Omental fat pad (tissue), 3 donors: ENCODE measurements at regions not wholly inside any gene's neighbourhood (a gene's known extent, or its start where the extent isn't known, plus 50 kb on each side); places are given as distances from the start of the nearest gene placed in this dataset.

ENCODE experiments used
- ATAC-seq: fragments of 150-250 bp; one replicate; pipeline ENCODE4 v1.9.1; 2016; ENCODE audit warnings: mild to moderate bottlenecking, moderate library complexity; ENCODE audit not compliant: low FRiP score
- DNase-seq: peaks from one replicate; pipeline ENCODE4 v3.0.0-alpha.2; 2019; ENCODE audit warnings: low spot score
- TF ChIP-seq, protein P1 (sequence below), 3 donors: fragments of 450-650 bp; IDR thresholded peaks; one replicate each; pipeline ENCODE4 v1.5.1; 2016 to 2017; ENCODE audit warnings: antibody characterized with exemption in 3 of 3, mild to moderate bottlenecking in 3 of 3, moderate library complexity in 2 of 3

DNA sequence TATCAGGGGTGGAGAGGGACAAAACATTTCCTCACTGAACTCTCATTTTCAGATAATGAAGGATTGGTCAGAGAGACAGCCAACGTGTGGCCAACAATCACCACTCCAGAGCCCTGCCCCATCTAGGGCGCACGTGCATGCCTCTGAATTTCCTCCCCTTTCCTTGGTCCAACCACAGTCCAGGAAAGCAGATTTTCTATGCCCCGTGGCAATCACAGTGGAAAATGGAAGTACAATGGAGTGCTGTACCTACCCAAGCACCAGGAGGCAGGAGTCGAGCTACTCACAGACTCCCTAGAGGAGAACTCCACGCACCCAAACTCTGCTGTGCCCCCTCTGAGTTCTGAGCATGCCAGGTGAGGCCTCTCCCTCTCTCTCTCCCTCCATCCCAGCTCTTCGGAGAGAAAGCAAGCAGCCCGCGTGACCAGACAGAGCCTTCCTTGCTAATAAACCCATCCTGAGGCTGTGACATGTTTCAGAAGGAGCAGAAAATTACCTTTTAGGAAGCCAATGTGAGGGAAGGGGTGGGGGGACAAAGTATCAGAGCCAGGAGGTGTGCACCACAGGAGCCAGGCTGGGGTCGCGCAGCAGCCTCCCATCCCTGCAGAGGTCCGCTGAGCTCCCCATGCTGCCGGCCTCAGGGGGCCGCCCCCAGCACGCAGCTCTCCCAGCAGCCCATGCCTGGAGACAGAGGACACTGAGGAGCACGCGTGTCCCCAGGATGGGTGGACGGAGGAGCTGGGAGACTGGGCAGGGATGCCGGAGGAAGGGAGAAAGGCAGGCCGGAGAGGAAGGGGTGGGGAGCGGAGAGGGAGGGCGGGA is 73.4 kb downstream of the PITPNM2 start:
- ATAC-seq (no peak), DNase-seq (no peak)
- TF ChIP-seq, protein P1, sequence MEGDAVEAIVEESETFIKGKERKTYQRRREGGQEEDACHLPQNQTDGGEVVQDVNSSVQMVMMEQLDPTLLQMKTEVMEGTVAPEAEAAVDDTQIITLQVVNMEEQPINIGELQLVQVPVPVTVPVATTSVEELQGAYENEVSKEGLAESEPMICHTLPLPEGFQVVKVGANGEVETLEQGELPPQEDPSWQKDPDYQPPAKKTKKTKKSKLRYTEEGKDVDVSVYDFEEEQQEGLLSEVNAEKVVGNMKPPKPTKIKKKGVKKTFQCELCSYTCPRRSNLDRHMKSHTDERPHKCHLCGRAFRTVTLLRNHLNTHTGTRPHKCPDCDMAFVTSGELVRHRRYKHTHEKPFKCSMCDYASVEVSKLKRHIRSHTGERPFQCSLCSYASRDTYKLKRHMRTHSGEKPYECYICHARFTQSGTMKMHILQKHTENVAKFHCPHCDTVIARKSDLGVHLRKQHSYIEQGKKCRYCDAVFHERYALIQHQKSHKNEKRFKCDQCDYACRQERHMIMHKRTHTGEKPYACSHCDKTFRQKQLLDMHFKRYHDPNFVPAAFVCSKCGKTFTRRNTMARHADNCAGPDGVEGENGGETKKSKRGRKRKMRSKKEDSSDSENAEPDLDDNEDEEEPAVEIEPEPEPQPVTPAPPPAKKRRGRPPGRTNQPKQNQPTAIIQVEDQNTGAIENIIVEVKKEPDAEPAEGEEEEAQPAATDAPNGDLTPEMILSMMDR (IDR thresholded peaks at IDR 0.05) = no peak

DNA sequence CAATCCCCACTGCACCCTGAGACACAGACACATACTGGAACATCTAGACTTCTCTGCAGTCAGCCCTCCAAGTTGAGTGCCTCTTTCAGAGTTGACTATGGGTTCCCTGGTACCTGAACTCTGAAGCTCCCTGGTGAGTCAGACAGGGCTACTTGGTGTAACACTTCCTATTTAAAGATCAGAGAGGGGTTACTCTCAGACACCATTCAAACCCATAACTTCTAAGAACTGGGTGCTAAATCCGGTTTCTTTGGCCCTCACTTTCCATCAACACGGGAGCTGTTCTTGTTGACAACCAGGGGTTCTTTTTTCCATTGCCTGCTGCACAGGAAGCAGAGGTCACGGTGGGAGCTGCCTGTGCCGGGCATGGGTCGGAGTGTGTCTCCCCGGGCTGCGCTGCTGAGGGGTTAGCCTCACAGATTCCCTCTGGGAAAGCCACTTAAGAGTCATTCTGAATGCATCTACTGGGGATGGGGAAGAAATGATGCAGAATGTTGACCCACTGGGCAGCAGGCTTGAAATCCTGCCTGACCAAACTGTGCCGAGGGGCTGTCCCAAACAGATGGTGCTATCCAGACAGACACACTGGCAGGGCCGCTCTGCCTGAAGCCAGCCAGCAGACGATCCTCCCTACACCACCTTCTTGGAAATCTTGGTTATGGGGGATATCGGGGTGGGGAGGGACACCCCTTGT is 74.1 kb downstream of the PITPNM2 start:
- TF ChIP-seq, protein P1 (IDR thresholded peaks at IDR 0.05) = no peak
- no peak for DNase-seq
- no peak for ATAC-seq

DNA sequence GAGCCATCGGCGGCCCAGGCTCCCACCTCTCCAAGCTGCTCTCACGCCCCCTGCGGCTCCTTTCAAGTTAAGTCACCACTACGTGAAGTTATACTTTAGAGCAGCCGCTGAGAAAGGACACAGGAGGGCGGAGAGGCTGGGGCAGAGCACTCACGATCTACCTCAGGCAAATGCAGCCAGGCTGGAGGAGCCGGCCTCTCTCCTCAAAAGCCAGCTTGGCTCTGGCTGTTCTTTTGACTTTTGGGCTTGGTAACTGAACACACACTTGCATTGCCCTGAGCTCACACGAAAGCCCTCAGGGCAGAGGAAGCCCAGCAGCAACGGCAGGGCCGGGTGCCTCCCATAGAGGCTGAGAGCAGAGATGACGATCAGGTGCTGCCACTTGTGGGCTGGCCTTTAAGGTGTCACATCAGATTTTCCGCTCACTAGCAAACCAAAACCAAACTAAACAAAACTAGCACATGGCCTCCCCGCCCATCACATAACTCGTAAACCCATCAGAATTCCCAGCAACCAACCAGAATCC is 75.2 kb downstream of the PITPNM2 start:
- DNase-seq (no peak), ATAC-seq (no peak)
- TF ChIP-seq, protein P1 (IDR thresholded peaks at IDR 0.05) = no peak

DNA sequence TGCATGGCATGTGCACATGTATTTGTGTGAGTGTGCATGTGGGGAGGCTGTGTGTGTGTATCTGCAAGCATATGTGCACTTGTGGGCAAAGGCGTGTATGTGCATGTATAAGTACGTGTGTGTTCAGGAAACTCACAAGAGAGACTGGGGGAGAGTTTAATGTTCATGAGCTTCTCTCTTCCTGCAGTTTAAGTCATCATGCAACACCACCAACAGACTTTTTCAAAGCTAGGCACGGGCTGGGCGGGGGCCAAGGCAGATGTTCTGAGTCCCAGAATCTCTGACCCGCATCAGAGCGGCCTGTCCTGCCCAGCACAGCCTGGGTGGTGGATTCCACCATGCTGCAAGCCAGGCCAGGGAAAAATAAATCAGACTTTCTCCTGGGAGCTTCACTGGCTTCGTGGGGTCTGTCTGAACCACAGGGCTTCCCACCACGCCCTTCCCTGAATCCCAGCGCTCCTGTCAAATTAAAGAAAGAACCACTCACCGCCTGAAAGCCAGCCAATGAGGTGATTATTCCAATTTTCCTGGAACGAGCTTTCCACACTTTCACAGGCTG is 75.7 kb downstream of the PITPNM2 start:
- ATAC-seq (no peak), DNase-seq (no peak)
- TF ChIP-seq, protein P1 (IDR thresholded peaks at IDR 0.05) = no peak

DNA sequence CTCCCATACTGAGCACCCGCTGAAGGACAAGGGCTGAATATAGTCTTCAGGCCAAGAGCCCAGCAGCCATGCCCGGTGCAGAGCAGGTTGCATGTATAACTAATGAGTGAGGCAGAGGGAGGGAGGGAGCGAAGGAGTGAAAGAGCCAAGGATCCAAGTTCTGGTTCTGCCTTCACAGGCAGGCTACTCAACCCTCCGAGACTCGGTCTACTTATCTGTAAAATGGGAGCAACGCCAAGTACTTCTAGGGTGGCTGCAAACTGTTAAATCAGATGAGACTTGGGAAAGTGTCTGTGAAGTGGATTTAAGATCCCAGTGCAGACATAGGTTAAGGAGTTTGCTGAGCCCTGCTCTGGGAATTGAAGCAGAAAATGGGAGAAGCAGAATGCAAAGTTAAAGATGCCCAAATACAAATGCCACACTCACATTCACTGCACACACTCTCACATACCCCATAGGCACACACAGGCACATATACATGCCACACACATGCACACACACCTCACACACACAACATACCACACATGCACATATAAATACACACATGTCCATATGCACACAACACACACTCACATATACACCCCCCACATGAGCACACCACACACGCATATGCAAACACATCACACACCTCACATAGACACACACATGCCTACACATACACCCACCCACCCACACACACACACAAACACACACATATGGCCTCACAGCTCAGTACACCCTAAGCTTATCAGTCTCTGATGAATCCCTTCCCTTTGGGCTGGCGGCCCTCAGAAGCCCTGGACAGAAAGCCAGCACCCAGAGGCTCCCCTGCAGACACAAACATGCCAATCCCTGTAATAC is 76.7 kb downstream of the PITPNM2 start:
- DNase-seq (no peak), ATAC-seq (no peak)
- TF ChIP-seq, protein P1 (IDR thresholded peaks at IDR 0.05) = no peak

DNA sequence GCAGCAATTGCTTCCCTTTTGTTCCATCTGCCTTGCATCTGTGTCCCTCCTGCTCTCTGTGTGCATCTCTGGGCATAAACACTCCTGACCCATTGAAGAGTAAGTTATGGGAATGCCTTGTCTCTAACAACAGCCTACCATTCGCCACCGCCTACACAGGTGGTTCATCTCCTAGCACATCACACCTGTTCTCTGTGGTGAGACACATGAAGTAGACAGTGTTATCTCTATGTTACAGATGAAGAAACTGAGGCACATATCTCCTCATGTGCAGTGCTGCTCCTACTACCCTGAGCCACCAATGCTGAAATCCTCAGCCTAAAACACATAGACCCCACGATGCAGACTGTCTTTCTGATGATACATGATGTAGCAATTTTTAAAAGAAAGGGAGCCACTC is 77.6 kb downstream of the PITPNM2 start:
- DNase-seq = no peak
- TF ChIP-seq, protein P1 (IDR thresholded peaks at IDR 0.05) = no peak
- no peak for ATAC-seq
